Left ventricle myocardium inferior (tissue), 1 donor: ENCODE measurements at regions not wholly inside any gene's neighbourhood (a gene's known extent, or its start where the extent isn't known, plus 50 kb on each side); places are given as distances from the start of the nearest gene placed in this dataset.

Source experiments
- DNase-seq: peaks from one replicate; pipeline ENCODE4 v3.0.0-alpha.2; 2020
- H3K27ac ChIP-seq: fragments of 200-600 bp; replicated peaks from 2 replicates; pipeline ENCODE4 v1.8.0; 2021
- H3K27me3 ChIP-seq: fragments of 200-600 bp; 2 replicates; pipeline ENCODE4 v1.8.0; 2021; ENCODE audit warnings: low read depth
- H3K36me3 ChIP-seq: fragments of 200-600 bp; 2 replicates; pipeline ENCODE4 v1.8.0; 2021
- H3K4me1 ChIP-seq: fragments of 200-600 bp; 2 replicates; pipeline ENCODE4 v1.8.0; 2021
- H3K4me3 ChIP-seq: fragments of 200-600 bp; 2 replicates; pipeline ENCODE4 v1.8.0; 2021; ENCODE audit warnings: mild to moderate bottlenecking, moderate library complexity
- H3K9me3 ChIP-seq: fragments of 200-600 bp; replicated peaks from 2 replicates; pipeline ENCODE4 v1.8.0; 2021
- intact Hi-C: fragments of 100-400 bp; cut with micrococcal nuclease; formaldehyde crosslinking; loops from one replicate; pipeline ENCODE4 v1.11.0; 2022
- TF ChIP-seq, protein P1 (sequence below): fragments of 200-600 bp; IDR thresholded peaks from 2 replicates; pipeline ENCODE4 v1.8.0; 2021; ENCODE audit warnings: antibody characterized with exemption, mild to moderate bottlenecking, borderline replicate concordance
- donor health status: DM: no; HTN: yes; CAD: no; lungs with severe emphysema.

DNA sequence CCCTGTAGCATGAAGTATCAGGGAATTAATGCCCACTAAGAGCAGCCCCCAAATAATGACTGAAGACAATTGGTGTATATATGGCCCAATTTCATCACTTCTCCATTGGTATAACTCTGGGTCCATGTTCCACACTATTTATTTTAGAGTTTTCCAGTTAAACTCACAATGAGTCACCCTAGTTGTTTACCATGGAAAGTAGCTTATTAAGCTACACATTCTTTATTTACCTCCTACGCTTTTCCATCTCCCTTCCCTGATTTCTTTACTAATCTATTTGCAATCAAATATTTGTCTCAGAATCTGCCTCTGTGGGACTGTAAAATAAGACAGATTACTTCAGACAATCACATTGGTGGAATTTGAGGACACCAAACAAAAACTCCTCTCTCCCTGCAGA lies 655.6 kb downstream of the SORCS1 start:
- Histone ChIP-seq H3K27ac (no peak overlapping the region), H3K36me3 (no peaks in the 10 kb centered on the region), H3K4me1 (no peaks in the 10 kb centered on the region), H3K9me3 (no peaks in the 10 kb centered on the region), H3K27me3 (no peaks in the 10 kb centered on the region), H3K4me3 (no peak overlapping the region)
- TF ChIP-seq, protein P1, sequence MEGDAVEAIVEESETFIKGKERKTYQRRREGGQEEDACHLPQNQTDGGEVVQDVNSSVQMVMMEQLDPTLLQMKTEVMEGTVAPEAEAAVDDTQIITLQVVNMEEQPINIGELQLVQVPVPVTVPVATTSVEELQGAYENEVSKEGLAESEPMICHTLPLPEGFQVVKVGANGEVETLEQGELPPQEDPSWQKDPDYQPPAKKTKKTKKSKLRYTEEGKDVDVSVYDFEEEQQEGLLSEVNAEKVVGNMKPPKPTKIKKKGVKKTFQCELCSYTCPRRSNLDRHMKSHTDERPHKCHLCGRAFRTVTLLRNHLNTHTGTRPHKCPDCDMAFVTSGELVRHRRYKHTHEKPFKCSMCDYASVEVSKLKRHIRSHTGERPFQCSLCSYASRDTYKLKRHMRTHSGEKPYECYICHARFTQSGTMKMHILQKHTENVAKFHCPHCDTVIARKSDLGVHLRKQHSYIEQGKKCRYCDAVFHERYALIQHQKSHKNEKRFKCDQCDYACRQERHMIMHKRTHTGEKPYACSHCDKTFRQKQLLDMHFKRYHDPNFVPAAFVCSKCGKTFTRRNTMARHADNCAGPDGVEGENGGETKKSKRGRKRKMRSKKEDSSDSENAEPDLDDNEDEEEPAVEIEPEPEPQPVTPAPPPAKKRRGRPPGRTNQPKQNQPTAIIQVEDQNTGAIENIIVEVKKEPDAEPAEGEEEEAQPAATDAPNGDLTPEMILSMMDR: no peak
- intact Hi-C loops: no loop called here
- DNase-seq: no peak

DNA sequence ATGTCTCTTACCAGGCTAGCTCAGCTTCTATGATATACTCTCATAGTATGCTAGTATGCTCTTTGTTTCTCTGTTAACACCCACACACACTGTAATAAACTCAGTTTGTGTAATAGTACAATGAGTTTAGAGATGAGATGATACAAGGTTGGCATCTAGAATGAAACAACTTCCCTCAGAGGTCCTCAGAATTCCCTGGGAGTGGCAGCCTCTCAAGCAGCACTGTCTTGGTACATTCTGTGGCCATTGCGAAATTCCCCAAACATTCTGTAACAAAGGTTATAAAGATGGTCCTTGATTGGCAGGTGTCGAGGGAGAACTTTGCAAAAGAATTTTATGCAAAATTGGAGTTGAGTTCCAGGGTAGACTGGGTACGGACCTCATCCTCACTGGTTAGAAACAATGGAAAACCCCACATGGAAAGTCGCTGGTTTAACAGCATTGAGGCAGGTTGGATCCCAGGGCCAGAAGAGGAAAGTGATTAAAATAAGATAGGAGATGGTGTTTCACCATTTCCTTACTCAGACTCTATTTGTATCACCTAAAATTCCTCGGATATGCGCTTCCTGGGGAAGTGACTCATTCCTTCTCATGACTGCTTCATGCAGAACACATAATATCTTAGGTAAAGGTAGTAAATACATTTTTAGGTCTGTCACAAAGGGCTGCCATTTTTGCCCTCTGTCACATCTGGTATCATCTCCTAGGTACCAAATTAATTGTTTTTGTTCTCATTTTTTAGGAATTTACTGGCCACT lies 657.8 kb downstream of the SORCS1 start:
- DNase-seq: no peak
- TF ChIP-seq, protein P1: no peak
- intact Hi-C loops: no loop called here
- H3K4me1 ChIP-seq: no peaks in the 10 kb centered on the region
- no peaks in the 10 kb centered on the region for H3K9me3 ChIP-seq
- no peak overlapping the region for H3K4me3 ChIP-seq
- H3K36me3 ChIP-seq: no peaks in the 10 kb centered on the region
- H3K27me3 ChIP-seq: no peaks in the 10 kb centered on the region
- no peak overlapping the region for H3K27ac ChIP-seq

DNA sequence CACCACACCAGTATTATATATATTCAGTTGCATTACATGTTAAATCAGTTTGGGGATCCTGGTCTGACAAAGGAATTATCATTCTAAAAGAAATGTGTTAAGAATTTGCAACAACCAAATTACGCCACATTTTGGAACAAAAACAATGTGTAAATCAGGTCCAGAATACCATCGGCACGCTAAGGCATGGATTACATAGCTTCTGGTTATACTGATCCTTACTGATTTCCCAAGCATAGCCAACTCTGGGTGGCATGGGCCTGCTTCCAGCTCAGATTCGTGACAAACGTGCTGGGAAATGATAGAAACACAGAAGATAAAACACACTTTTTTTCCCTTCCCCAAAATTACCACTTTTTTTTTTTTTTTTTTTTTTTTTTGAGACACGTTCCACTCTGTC lies 660.0 kb downstream of the SORCS1 start:
- H3K27me3 ChIP-seq: no peaks in the 10 kb centered on the region
- DNase-seq: no peak
- intact Hi-C loops: no loop called here
- H3K4me1 ChIP-seq: no peaks in the 10 kb centered on the region
- H3K27ac ChIP-seq: no peak overlapping the region
- H3K36me3 ChIP-seq: no peaks in the 10 kb centered on the region
- H3K9me3 ChIP-seq: no peaks in the 10 kb centered on the region
- H3K4me3 ChIP-seq: no peak overlapping the region
- TF ChIP-seq, protein P1: no peak

DNA sequence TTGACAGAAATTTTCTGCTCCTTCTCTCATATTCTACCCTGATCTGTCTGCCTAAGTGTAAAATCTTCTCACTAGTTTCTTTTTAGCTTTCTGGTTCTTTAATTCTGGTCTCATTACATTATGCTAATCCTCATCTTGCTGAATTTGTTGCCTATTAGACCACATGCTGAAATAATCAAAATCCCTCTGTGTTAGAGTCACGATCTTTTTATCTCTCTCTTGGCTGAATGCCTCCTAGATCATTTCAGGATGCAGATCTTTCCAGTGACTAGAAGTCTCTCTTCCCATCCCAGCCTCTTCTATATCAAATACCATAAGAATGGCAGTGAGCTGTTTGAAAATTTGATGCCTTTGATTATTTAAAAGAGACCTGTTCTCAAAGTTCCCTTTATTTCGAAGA lies 661.9 kb downstream of the SORCS1 start:
- Histone ChIP-seq H3K27me3 (no peaks in the 10 kb centered on the region), H3K4me3 (no peak overlapping the region), H3K36me3 (no peaks in the 10 kb centered on the region), H3K4me1 (no peaks in the 10 kb centered on the region), H3K27ac (no peak overlapping the region), H3K9me3 (no peaks in the 10 kb centered on the region)
- no peak for DNase-seq
- intact Hi-C loops: no loop called here
- TF ChIP-seq, protein P1: no peak

DNA sequence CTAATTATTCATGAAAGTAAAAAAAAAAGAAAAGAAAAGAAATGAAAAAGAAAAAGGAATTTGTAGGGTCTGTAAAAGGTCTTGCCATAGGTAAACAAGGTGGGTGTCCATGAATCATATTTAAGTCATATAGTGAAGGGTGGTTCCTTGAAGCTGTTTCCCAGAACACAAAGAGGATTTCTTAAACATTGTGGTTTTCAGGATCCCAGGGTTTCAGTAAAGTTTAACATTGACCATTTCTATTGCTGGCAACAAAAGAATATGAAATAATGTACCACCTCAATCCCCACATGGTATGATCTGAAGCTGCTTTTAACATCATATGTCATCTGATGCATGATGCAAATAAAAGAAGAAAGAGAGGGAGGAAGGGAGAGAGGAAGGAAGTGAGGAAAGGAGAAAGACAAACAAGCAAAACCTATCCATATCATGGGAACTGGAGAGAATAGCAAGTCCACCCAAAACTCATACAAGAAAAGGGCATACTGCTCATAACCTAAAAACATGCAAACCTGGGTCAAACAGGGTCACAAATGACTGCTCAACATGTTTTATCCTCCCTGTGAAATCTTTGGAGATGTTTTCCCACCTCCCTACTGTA lies 663.5 kb downstream of the SORCS1 start:
- TF ChIP-seq, protein P1: no peak
- no peak for DNase-seq
- no peaks in the 10 kb centered on the region for H3K36me3 ChIP-seq
- H3K4me1 ChIP-seq: no peaks in the 10 kb centered on the region
- H3K9me3 ChIP-seq: no peaks in the 10 kb centered on the region
- no peak overlapping the region for H3K4me3 ChIP-seq
- no peaks in the 10 kb centered on the region for H3K27me3 ChIP-seq
- no peak overlapping the region for H3K27ac ChIP-seq
- intact Hi-C loops: no loop called here
